GM23338 (cell line): ENCODE measurements at regions not wholly inside any gene's neighbourhood (a gene's known extent, or its start where the extent isn't known, plus 50 kb on each side); places are given as distances from the start of the nearest gene placed in this dataset.
A peak's percentile ranks its signal among the peaks of the same experiment; 100 is the strongest.

Experiments used
- ATAC-seq: fragments of 200-7000 bp; cut with Tn5 transposase; 3 replicates; pipeline ENCODE4 v1.9.1; 2020
- DNase-seq: peaks from one replicate; pipeline ENCODE4 v3.0.0-alpha.2; 2015; ENCODE audit warnings: low spot score
- H2AFZ ChIP-seq: fragments of 200-600 bp; sonication (generic); 2 replicates; pipeline ENCODE4 v1.8.0; 2016; ENCODE audit warnings: antibody characterized with exemption, mild to moderate bottlenecking, moderate library complexity
- H3F3A ChIP-seq: fragments of 200-600 bp; sonication (generic); replicated peaks from 2 replicates; pipeline ENCODE4 v1.8.0; 2017; ENCODE audit warnings: antibody characterized with exemption, mixed run types, low read depth
- H3K27ac ChIP-seq: fragments of 200-600 bp; sonication (generic); 2 replicates; pipeline ENCODE4 v1.6.1; 2016; ENCODE audit warnings: low read depth
- H3K27me3 ChIP-seq: fragments of 200-600 bp; sonication (generic); 2 replicates; pipeline ENCODE4 v1.8.0; 2016; ENCODE audit warnings: mild to moderate bottlenecking, mixed run types, moderate library complexity; ENCODE audit not compliant: insufficient read depth
- H3K36me3 ChIP-seq: fragments of 200-600 bp; sonication (generic); 2 replicates; pipeline ENCODE4 v1.8.0; 2016; ENCODE audit warnings: mild to moderate bottlenecking; ENCODE audit not compliant: insufficient read depth
- H3K4me1 ChIP-seq: fragments of 200-600 bp; sonication (generic); 2 replicates; pipeline ENCODE4 v1.8.0; 2016; ENCODE audit warnings: mild to moderate bottlenecking, moderate library complexity; ENCODE audit not compliant: insufficient read depth
- H3K4me2 ChIP-seq: fragments of 200-600 bp; sonication (generic); 2 replicates; pipeline ENCODE4 v1.7.1; 2017; ENCODE audit warnings: mixed run types
- H3K4me3 ChIP-seq: fragments of 200-600 bp; sonication (generic); 2 replicates; pipeline ENCODE4 v1.6.1; 2016; ENCODE audit warnings: mixed run types
- H3K79me2 ChIP-seq: fragments of 200-600 bp; sonication (generic); replicated peaks from 2 replicates; pipeline ENCODE4 v1.8.0; 2017; ENCODE audit warnings: mild to moderate bottlenecking; ENCODE audit not compliant: insufficient read depth
- H3K9me2 ChIP-seq: fragments of 200-600 bp; sonication (generic); 2 replicates; pipeline ENCODE4 v1.8.0; 2017; ENCODE audit not compliant: insufficient read depth
- H4K20me1 ChIP-seq: fragments of 200-600 bp; sonication (generic); replicated peaks from 2 replicates; pipeline ENCODE4 v1.8.0; 2017; ENCODE audit warnings: mild to moderate bottlenecking; ENCODE audit not compliant: insufficient read depth
- H3K27ac Mint-ChIP-seq: 2 replicates; pipeline ENCODE4 v1.8.0; 2020; ENCODE audit warnings: inconsistent platforms, mild to moderate bottlenecking, moderate library complexity, mixed read lengths
- H3K27me3 Mint-ChIP-seq: 3 replicates; pipeline ENCODE4 v1.8.0; 2022; ENCODE audit warnings: low read depth, mild to moderate bottlenecking, moderate library complexity, mixed read lengths, inconsistent platforms; ENCODE audit not compliant: insufficient read depth, poor library complexity
- H3K36me3 Mint-ChIP-seq: 3 replicates; pipeline ENCODE4 v1.8.0; 2021; ENCODE audit warnings: low read depth, mild to moderate bottlenecking, inconsistent platforms, moderate library complexity, mixed read lengths
- H3K4me1 Mint-ChIP-seq: 3 replicates; pipeline ENCODE4 v1.8.0; 2020; ENCODE audit warnings: mild to moderate bottlenecking, inconsistent platforms, mixed read lengths
- H3K4me3 Mint-ChIP-seq: 3 replicates; pipeline ENCODE4 v1.8.0; 2021; ENCODE audit warnings: moderate library complexity, mild to moderate bottlenecking, inconsistent platforms, mixed read lengths
- H3K9me3 Mint-ChIP-seq: 3 replicates; pipeline ENCODE4 v1.8.0; 2020; ENCODE audit warnings: moderate library complexity, mild to moderate bottlenecking, inconsistent platforms, mixed read lengths
- CREB1 ChIP-seq: fragments of 250-450 bp; sonication (Bioruptor Pico); IDR thresholded peaks from 2 replicates; pipeline ENCODE4 v1.5.0; 2020; ENCODE audit warnings: low read depth, mild to moderate bottlenecking, moderate library complexity
- CTCF ChIP-seq, 2 experiments: fragments of 200-600 bp in 1 of 2; sonication (generic) in 1 of 2; conservative IDR thresholded peaks; 2 replicates each; pipeline versions ENCODE4 v1.5.1 to v1.6.1; 2016 to 2017; ENCODE audit warnings: antibody characterized with exemption in 2 of 2, low read depth in 2 of 2, mild to moderate bottlenecking in 2 of 2, moderate library complexity in 1 of 2
- EZH2 ChIP-seq: fragments of 200-600 bp; sonication (generic); IDR thresholded peaks from one replicate; pipeline ENCODE4 v1.8.0; 2017; ENCODE audit warnings: antibody characterized with exemption, mild to moderate bottlenecking, low read depth; ENCODE audit not compliant: unreplicated experiment
- JUNB ChIP-seq: IDR thresholded peaks from one replicate; pipeline ENCODE4 v1.6.1; 2016; ENCODE audit warnings: antibody characterized with exemption; ENCODE audit not compliant: unreplicated experiment
- NANOG ChIP-seq: IDR thresholded peaks from 2 replicates; pipeline ENCODE4 v1.6.1; 2016; ENCODE audit warnings: antibody characterized with exemption, borderline replicate concordance
- POLR2AphosphoS5 ChIP-seq: IDR thresholded peaks from 2 replicates; pipeline ENCODE4 v1.6.1; 2016; ENCODE audit warnings: antibody characterized with exemption, low read depth
- REST ChIP-seq: IDR thresholded peaks from one replicate; pipeline ENCODE4 v1.6.1; 2018; ENCODE audit warnings: antibody characterized with exemption; ENCODE audit not compliant: unreplicated experiment
- STAT1 ChIP-seq: IDR thresholded peaks from one replicate; pipeline ENCODE4 v1.6.1; 2016; ENCODE audit warnings: antibody characterized with exemption; ENCODE audit not compliant: unreplicated experiment
- ZNF331 ChIP-seq: fragments of 250-450 bp; sonication (Bioruptor Pico); IDR thresholded peaks from 2 replicates; pipeline ENCODE4 v1.5.0; 2020; ENCODE audit warnings: low read depth, mild to moderate bottlenecking, moderate library complexity

GRCh38 chr10:71074176-71074755 is 138.1 kb upstream of the UNC5B start:
- H3K4me1 ChIP-seq: no peaks in the 10 kb centered on the region
- peaks cover 29% of the 10 kb centered on the region for H3K4me1 Mint-ChIP-seq
- no peaks in the 10 kb centered on the region; the same call in 2 of the 3 replicates for H3K36me3 Mint-ChIP-seq
- H3K27me3 ChIP-seq: no peaks in the 10 kb centered on the region
- no peak for DNase-seq
- peak; percentile 37 for ATAC-seq
- no peaks in the 10 kb centered on the region; the same call in 2 of the 3 replicates for H3K9me3 Mint-ChIP-seq
- no peaks in the 10 kb centered on the region for H3K79me2 ChIP-seq
- TF ChIP-seq EZH2 (no peak), CTCF (conservative IDR thresholded peaks at IDR 0.05; ENCODE audit: low read depth in 2 of 2) (peak in 1 of 2 experiments; percentile 17; a peak in 1 of 4 replicates), NANOG (no peak)
- no peaks in the 10 kb centered on the region for H3F3A ChIP-seq
- H4K20me1 ChIP-seq: no peaks in the 10 kb centered on the region
- H3K27me3 Mint-ChIP-seq: peaks cover 6% of the 10 kb centered on the region
- no peak overlapping the region for H3K4me3 Mint-ChIP-seq
- H3K4me3 ChIP-seq: no peak overlapping the region
- H3K36me3 ChIP-seq: no peaks in the 10 kb centered on the region
- H3K4me2 ChIP-seq: no peak overlapping the region
- no peak overlapping the region for H3K27ac Mint-ChIP-seq
- H3K27ac ChIP-seq: no peak overlapping the region
- H2AFZ ChIP-seq: no peak overlapping the region
- H3K9me2 ChIP-seq: no peaks in the 10 kb centered on the region

GRCh38 chr10:71075086-71075758 is 137.1 kb upstream of the UNC5B start:
- no peak overlapping the region for H3K27ac Mint-ChIP-seq
- DNase-seq: no peak
- Histone ChIP-seq H3K27ac (no peak overlapping the region), H4K20me1 (no peaks in the 10 kb centered on the region), H3K4me2 (no peak overlapping the region), H3K79me2 (no peaks in the 10 kb centered on the region), H3K27me3 (no peaks in the 10 kb centered on the region), H3K4me1 (no peaks in the 10 kb centered on the region), H2AFZ (no peak overlapping the region), H3K36me3 (no peaks in the 10 kb centered on the region), H3K9me2 (no peaks in the 10 kb centered on the region), H3F3A (no peaks in the 10 kb centered on the region), H3K4me3 (no peak overlapping the region)
- no peaks in the 10 kb centered on the region; the same call in 2 of the 3 replicates for H3K36me3 Mint-ChIP-seq
- peaks cover 27% of the 10 kb centered on the region for H3K4me1 Mint-ChIP-seq
- H3K4me3 Mint-ChIP-seq: no peak overlapping the region
- no peaks in the 10 kb centered on the region; the same call in 2 of the 3 replicates for H3K9me3 Mint-ChIP-seq
- peak; percentile 44 for ATAC-seq
- H3K27me3 Mint-ChIP-seq: peaks cover 6% of the 10 kb centered on the region
- TF ChIP-seq REST (no peak), ZNF331 (no peak), EZH2 (no peak), STAT1 (no peak), NANOG (no peak), POLR2AphosphoS5 (no peak), CREB1 (CRISPR knock-in tag) (no peak), JUNB (no peak)
